Erythroblast (primary cell): ENCODE measurements at regions not wholly inside any gene's neighbourhood (a gene's known extent, or its start where the extent isn't known, plus 50 kb on each side); places are given as distances from the start of the nearest gene placed in this dataset.

ENCODE experiments used
- DNase-seq, 2 experiments: peaks; one replicate each; lab custom pipeline; 2025; lab: John Stamatoyannopoulos, UW
- GATA1 ChIP-seq: IDR thresholded peaks from 2 replicates; pipeline ENCODE4 v1.6.1; 2011; ENCODE audit warnings: low read depth, mild to moderate bottlenecking, control low read depth, low read length, moderate library complexity
- POLR2A ChIP-seq: IDR thresholded peaks from 2 replicates; pipeline ENCODE4 v1.6.1; 2011; ENCODE audit warnings: mild to moderate bottlenecking, low read length

DNA sequence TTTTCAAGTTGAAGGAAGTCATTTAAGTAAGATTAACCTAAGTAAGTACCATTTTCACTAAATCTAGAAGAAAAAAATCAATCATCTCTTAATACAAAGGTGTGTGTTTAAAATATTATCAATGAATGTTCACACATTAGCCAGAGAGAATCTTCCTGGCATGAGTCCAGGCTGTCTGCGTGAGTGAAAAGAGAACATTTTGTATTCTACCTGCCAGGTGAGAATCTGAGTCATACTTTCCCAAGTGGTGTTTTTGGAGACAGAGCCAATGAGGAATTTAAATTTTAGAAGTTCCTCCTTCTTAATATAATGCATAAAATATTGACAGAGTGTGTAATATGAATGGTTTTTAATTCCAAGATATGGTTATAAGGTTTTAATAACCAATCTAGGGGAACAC is 371.8 kb upstream of the NR3C2 start:
- TF ChIP-seq POLR2A (no peak), GATA1 (no peak)
- no peak for DNase-seq

DNA sequence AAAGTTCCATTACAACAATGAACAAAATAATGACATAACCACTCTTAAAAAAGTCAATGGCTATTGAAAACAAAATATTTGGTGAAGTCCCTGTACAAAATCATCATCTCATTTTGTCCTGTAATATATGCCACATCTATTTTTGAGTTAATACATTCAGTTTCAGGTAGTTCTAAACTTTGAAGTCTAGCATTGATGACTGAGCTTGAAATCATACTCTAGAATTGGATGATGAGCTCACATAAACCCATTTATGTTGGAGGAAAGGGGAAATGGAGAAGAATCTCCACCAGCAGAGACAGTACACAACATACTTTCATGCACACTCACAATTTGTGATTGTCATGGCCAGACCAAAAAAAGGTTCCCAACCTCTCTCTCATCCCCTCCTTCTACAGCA is 371.1 kb upstream of the NR3C2 start:
- TF ChIP-seq GATA1 (no peak), POLR2A (no peak)

DNA sequence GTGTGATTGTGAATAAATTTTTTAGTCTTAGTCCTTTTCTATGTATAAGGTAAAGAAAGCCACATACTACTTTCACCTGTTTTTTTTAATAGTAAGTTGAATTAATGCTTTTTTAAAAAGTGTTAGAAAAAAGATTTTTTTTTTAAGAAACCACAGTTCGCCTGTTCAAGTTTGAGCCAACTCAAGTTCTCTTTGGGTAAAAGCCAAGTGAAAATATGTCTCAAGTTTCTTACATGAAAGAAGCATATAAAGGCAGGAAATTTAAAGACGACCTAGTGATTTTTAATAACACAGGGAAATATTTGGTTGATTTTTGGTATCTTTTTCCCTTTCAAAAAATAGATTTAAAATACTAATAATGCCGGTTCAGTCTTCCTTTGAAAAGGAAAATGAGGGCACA is 369.9 kb upstream of the NR3C2 start:
- no peak for TF ChIP-seq GATA1
- TF ChIP-seq POLR2A = no peak
- DNase-seq = no peak

More for the DNA sequence above, 371.1 kb upstream of the NR3C2 start:
- DNase-seq = no peak

DNA sequence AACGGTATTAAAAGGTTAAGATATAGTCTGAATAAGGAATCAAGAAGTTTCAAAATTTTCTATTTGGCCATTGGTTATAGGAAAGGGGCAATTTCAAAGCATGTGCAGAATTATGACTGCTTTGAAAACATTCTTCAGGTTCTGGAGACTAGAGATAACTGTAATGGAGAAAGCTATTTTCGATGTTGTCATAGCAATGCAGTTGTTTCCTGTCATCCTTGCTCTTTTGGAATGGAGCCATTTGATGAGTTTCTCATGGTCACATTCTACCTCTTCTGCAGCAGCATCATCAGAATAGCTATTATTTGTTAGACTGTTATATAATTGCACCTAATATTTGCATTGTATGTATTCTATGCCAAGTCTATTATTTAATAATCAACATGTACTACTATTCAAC is 368.2 kb upstream of the NR3C2 start:
- DNase-seq = no peak
- no peak for TF ChIP-seq GATA1
- no peak for TF ChIP-seq POLR2A

DNA sequence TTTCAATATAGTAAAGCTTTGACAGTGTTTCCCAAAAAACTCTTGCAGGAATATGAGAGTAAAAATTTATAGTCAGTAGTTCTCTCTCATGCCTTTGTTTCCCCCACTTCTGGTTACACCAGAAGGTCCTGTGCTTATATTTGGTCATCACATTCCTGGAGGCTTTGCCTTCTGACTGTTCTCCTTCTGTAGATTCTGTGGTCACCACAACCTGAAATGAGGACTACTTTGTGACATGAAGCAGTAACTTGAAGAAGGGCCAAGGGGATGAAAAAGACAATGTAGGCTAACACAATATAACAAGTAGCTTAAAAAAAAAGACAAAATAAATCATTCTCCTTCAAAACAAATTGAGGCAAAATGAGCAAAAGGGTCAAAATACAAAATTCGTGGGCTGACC is 366.2 kb upstream of the NR3C2 start:
- no peak for TF ChIP-seq GATA1
- TF ChIP-seq POLR2A = no peak

DNA sequence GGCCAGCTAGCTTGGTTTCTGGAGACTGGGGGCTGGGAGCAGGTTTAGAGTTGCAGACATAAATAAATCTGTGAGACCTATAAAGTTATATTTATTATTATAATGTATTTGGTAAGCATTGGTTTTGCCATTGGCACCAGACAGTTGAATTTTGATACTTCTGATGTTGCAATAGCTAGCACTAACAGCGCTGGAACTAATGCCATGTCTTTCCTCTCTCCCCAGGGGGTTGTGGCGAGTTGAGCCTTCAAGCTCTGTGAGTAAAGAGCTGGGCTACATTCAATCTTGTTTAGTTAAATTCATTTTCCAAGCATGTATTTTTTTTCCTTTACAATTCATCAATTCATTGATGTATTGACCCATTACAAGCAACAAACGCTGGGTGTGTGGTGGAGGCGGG is 358.7 kb upstream of the NR3C2 start:
- no peak for TF ChIP-seq GATA1
- no peak for TF ChIP-seq POLR2A
- no peak for DNase-seq

More for the DNA sequence above, 366.2 kb upstream of the NR3C2 start:
- no peak for DNase-seq

DNA sequence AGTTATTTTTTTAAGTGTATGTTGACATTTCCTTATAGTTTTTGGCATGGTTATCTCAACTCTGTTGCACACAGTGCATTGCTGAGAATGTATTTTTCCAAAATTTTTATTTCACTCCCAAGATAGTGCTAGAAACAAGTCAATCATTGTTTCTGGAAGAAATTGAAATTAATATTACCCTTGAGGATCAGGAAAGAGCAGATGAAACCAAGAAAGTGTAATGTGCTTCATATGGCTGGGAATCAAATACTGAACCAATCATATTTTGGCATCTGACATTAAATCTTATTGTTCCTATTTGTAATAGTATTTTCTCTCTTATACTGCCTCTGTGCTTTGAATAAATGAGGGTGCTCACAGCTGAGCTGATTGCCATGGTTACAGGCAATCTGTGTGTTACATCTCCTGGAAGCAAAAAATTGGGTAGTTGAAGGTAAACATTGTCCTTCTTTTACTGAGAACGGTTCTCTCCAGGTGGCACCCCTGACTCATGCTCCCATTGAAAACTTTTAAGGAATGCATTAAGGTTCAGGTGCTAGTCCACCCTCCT is 358.2 kb upstream of the NR3C2 start:
- no peak for DNase-seq
- TF ChIP-seq POLR2A = no peak
- TF ChIP-seq GATA1 = no peak

DNA sequence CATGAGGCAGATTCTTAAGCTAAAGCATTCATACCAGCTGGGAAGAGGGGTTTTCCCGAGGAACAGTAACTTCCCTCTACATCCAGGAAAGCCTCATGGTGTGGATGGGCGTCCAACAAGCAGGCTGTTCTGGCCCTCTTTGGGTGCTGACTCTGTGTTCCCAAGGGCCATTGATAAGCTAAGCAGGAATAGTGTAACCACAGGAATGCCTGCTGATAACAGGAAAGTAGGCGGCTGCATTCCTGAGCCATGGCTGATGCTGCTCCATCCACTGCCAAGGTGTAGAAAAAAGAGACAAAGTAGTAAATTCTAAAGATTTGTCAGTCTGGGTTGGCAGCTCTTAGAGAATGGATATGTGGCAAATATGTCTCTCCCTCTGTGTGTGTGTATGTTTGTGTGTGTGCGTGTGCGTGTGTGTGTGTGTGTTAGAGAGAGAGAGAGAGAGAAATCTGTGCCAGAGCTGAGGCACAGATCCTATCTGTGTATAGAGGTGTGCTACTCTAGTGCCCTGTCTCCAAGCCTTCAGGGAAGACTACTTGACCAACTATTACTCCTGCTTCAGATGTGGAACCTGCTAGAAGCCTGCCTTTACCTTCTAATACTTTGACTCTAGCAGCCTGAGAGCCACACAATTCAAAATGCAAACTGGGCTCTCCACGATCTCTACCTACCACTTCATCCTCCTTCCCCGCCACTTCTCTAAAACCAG is 353.1 kb upstream of the NR3C2 start:
- DNase-seq = no peak

DNA sequence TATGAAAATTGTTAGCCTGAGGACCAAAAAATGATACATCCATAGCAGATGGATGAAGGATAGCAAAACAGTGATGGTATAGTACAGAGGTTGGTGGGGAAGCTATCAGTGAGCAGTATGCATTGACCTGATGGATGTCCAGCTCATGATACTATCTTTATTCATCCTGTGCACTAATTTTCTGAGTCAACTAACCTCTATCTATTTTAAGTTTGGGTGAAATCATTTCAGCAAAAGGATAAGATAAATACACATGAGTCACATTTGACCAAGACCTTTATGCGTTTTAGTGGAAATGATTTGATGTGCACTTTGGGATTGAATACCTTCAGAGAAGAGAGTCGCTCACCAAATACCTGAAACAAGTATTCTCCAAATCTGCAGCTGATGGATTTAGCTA is 351.0 kb upstream of the NR3C2 start:
- DNase-seq = no peak
- no peak for TF ChIP-seq GATA1
- TF ChIP-seq POLR2A = no peak

More for the DNA sequence above, 353.1 kb upstream of the NR3C2 start:
- no peak for TF ChIP-seq POLR2A
- no peak for TF ChIP-seq GATA1

DNA sequence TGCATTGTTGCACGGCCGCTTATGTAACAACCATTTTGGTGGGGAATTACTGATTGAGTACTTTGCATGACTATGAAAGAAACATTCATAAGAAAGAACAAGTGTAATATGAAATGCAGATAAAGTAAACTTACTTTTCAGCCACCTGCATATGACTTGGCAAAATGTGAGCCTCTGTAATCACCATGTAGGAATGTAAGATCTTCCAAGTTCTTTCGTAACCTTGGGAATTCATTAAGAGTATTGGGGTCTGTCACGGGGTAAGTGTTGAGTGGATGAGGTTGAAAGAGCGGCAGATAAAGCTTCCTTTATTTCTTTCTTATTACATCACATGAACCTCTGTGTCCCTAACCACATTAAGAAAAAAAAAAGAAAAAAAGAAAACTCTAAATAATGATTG is 348.5 kb upstream of the NR3C2 start:
- DNase-seq = no peak
- TF ChIP-seq GATA1 (no peak), POLR2A (no peak)

DNA sequence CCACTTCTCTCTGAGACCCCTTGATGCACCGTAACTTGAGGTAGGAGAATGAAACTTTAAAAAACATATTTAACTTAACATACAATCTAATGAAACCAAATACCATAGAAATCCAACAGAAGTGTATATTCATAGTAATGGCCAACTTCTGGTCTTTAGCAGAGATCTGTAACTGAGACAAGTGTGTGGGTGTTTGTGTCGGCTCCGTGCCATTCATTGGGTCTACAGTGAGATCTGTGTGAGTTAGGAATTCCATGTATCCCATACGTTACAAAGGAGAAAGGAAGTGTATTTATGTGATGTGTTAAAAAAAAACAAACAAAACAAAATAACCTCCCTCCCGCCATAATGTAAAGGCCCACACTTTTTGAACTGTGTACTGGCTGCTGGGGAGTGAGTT is 348.0 kb upstream of the NR3C2 start:
- no peak for DNase-seq
- TF ChIP-seq GATA1 (no peak), POLR2A (no peak)

DNA sequence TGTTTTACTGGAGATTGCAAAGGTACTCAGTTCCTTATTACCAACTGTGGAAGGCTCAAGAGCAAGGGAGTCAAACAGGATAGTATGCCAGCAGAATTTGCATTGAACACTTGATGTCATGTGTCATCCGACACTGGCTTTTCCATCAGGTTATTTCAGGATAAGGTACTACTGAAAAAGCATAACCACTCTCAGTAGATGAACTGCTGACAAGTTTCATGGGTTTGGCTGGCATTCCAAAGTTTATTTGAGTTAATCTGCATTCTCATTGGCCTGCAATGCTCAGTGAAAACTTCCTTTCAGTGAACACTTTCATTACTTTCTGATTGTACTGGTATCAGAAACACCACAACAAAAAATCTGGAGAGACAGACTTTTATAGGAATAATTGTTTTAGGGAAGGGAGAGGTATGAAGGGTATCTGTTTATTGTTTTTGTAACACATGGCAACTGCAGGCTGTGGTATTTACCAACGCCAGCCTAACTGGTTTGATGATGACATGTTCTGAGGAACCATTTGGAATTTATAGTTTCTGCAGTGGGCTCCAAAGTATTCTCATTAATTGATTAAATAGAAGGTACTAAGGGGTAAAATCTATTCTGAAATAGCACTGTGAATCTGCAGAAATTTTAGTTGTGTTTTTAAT is 345.7 kb upstream of the NR3C2 start:
- no peak for DNase-seq
- TF ChIP-seq POLR2A = no peak

DNA sequence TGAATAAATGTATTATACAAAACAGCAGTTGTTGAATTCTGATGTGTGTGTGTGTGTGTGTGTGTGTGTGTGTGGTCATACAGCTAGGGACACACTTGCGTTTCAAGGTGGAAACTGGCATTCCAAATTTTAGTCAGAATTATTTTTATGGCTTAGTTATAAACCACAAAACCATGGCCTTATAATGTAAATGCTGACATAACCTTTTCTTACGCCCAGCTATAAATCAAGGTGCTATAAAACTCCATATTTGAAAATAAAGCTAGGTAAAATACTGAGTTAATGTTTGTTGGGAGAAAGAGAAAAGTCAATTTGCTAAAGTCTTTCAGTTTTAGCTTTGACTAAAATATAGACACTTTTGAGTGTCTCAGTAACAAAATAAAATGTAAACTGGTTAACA is 345.1 kb upstream of the NR3C2 start:
- no peak for DNase-seq
- TF ChIP-seq GATA1 = no peak
- no peak for TF ChIP-seq POLR2A

DNA sequence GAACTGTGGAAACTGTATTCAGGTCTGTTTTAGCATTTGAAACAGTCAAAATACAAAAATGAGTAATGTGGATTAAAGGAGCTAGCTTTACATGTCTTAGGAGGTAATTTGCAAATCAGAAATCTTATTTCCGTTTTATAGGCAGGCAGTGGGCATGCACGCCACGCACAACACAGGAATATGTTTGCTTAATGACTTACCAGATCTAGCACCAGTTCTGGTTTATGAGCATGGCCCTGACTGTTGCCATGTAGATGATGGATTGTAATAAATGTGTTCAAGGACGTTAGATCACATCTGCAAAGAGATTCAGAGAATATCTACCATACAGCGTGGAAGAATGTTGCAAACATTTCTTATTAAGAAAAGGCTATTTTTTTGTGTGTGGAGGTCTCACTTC is 344.5 kb upstream of the NR3C2 start:
- no peak for DNase-seq
- TF ChIP-seq GATA1 (no peak), POLR2A (no peak)
